ENCODE measurements at regions not wholly inside any gene's neighbourhood (a gene's known extent, or its start where the extent isn't known, plus 50 kb on each side); places are given as distances from the start of the nearest gene placed in this dataset.

- no peak for TF ChIP-seq CTCF (conservative IDR thresholded peaks at IDR 0.05; ENCODE audit: low read length)
- TF ChIP-seq EZH2phosphoT487 (IDR thresholded peaks at IDR 0.05; ENCODE audit: borderline replicate concordance, low read depth, low read length): no peak
Observed at GRCh38 chr1:80250573-80251168, 1244.1 kb upstream of the ADGRL4 start.
